CD4-positive, CD25-positive, alpha-beta regulatory T cell (primary cell): ENCODE measurements at regions not wholly inside any gene's neighbourhood (a gene's known extent, or its start where the extent isn't known, plus 50 kb on each side); places are given as distances from the start of the nearest gene placed in this dataset.

ENCODE experiments used
- ATAC-seq, 2 donors: fragments of 150-1000 bp; cut with Tn5 transposase; one replicate each; pipeline ENCODE4 v1.10.0; 2021; ENCODE audit warnings: low read depth in 2 of 2, moderate number of reproducible peaks in 2 of 2, moderate library complexity in 1 of 2
- DNase-seq, 3 donors: peaks; one replicate each; pipeline versions ENCODE4 v3.0.0 to v3.0.0-alpha.2; 2012 to 2022; ENCODE audit warnings: mixed read lengths in 1 of 3
- H3K27ac ChIP-seq: one replicate; pipeline ENCODE4 v1.7.0; 2013; ENCODE audit warnings: mild to moderate bottlenecking, low read length; ENCODE audit not compliant: insufficient read depth, poor library complexity, severe bottlenecking
- H3K27me3 ChIP-seq: one replicate; pipeline ENCODE4 v1.7.0; 2013; ENCODE audit warnings: low read length; ENCODE audit not compliant: control insufficient read depth, insufficient read depth
- H3K36me3 ChIP-seq: one replicate; pipeline ENCODE4 v1.7.0; 2013; ENCODE audit warnings: mild to moderate bottlenecking, low read length, moderate library complexity; ENCODE audit not compliant: control insufficient read depth, insufficient read depth
- H3K4me1 ChIP-seq: 2 replicates; pipeline ENCODE4 v1.7.0; 2013; ENCODE audit warnings: mild to moderate bottlenecking, low read length; ENCODE audit not compliant: insufficient read depth, control insufficient read depth, poor library complexity, severe bottlenecking
- H3K4me3 ChIP-seq: one replicate; pipeline ENCODE4 v1.7.0; 2013; ENCODE audit warnings: low read depth, mild to moderate bottlenecking, low read length, moderate library complexity
- H3K9me3 ChIP-seq, 2 experiments: 1 replicate in 1 of 2; 2 replicates in 1 of 2; pipeline ENCODE4 v1.7.0; 2013; ENCODE audit warnings: low read length in 2 of 2, mild to moderate bottlenecking in 1 of 2, moderate library complexity in 1 of 2; ENCODE audit not compliant: control insufficient read depth in 2 of 2
- H3K27ac Mint-ChIP-seq, 3 donors: one replicate each; pipeline ENCODE4 v1.8.0; 2020 to 2022; ENCODE audit warnings: mild to moderate bottlenecking in 3 of 3, mixed read lengths in 3 of 3, moderate library complexity in 2 of 3
- H3K27me3 Mint-ChIP-seq: one replicate; pipeline ENCODE4 v1.8.0; 2022; ENCODE audit warnings: mild to moderate bottlenecking, mixed read lengths
- H3K36me3 Mint-ChIP-seq: one replicate; pipeline ENCODE4 v1.8.0; 2020; ENCODE audit warnings: mixed read lengths
- H3K4me1 Mint-ChIP-seq, 4 donors: one replicate each; pipeline ENCODE4 v1.8.0; 2020 to 2022; ENCODE audit warnings: mixed read lengths in 4 of 4, mild to moderate bottlenecking in 1 of 4
- H3K4me3 Mint-ChIP-seq, 4 donors: one replicate each; pipeline ENCODE4 v1.8.0; 2020 to 2022; ENCODE audit warnings: mild to moderate bottlenecking in 4 of 4, mixed read lengths in 4 of 4, moderate library complexity in 3 of 4
- H3K9me3 Mint-ChIP-seq, 7 donors: one replicate each; pipeline ENCODE4 v1.8.0; 2020 to 2022; ENCODE audit warnings: mixed read lengths in 7 of 7, mild to moderate bottlenecking in 3 of 7, moderate library complexity in 2 of 7

- DNase-seq (no peak), ATAC-seq (no peak)
- peaks cover 11% of the 10 kb centered on the region for H3K36me3 Mint-ChIP-seq
- H3K27ac Mint-ChIP-seq = no peak overlapping the region
- no peaks in the 10 kb centered on the region for H3K4me1 ChIP-seq
- no peak overlapping the region for H3K4me3 Mint-ChIP-seq
- H3K4me3 ChIP-seq = no peak overlapping the region
- H3K36me3 ChIP-seq = no peaks in the 10 kb centered on the region
- H3K4me1 Mint-ChIP-seq = peaks cover 0 to 24% (median 10%) of the 10 kb centered on the region in 4 donors
- H3K9me3 Mint-ChIP-seq = peaks cover 0 to 3% (median 0%) of the 10 kb centered on the region in 7 donors
- no peak overlapping the region for H3K27ac ChIP-seq
- H3K27me3 Mint-ChIP-seq = no peaks in the 10 kb centered on the region
- no peaks in the 10 kb centered on the region for H3K27me3 ChIP-seq
- no peaks in the 10 kb centered on the region for H3K9me3 ChIP-seq
Observed at GRCh38 chr1:222443566-222443965, 104.3 kb downstream of the HHIPL2 start.

GRCh38 chr1:222441066-222441465 is 106.8 kb downstream of the HHIPL2 start:
- Mint-ChIP-seq H3K36me3 (peaks cover 4% of the 10 kb centered on the region), H3K4me3 (no peak overlapping the region), H3K4me1 (peaks cover 0 to 15% (median 10%) of the 10 kb centered on the region in 4 donors), H3K27me3 (no peaks in the 10 kb centered on the region), H3K9me3 (peaks cover 0 to 3% (median 0%) of the 10 kb centered on the region in 7 donors), H3K27ac (no peak overlapping the region)
- ATAC-seq = no peak
- Histone ChIP-seq H3K36me3 (no peaks in the 10 kb centered on the region), H3K27me3 (no peaks in the 10 kb centered on the region), H3K27ac (no peak overlapping the region), H3K9me3 (no peaks in the 10 kb centered on the region), H3K4me3 (no peak overlapping the region), H3K4me1 (no peaks in the 10 kb centered on the region)
- no peak for DNase-seq

- Histone ChIP-seq H3K4me3 (no peak overlapping the region), H3K4me1 (peaks cover 31% of the 10 kb centered on the region), H3K27ac (no peak overlapping the region), H3K36me3 (no peaks in the 10 kb centered on the region), H3K9me3 (peaks cover 13 to 14% of the 10 kb centered on the region in 2 experiments), H3K27me3 (no peaks in the 10 kb centered on the region)
- ATAC-seq (no peak), DNase-seq (no peak)
- Mint-ChIP-seq H3K27ac (no peak overlapping the region), H3K36me3 (peaks cover 8% of the 10 kb centered on the region), H3K9me3 (peaks cover 2 to 39% (median 12%) of the 10 kb centered on the region in 7 donors), H3K27me3 (peaks cover 4% of the 10 kb centered on the region), H3K4me3 (no peak overlapping the region), H3K4me1 (peaks cover 30 to 43% (median 34%) of the 10 kb centered on the region in 4 donors)
Observed at GRCh38 chr1:222424826-222425225, 123.1 kb downstream of the HHIPL2 start.

- ATAC-seq = no peak
Observed at GRCh38 chr1:222421380-222421779, 126.5 kb downstream of the HHIPL2 start.

GRCh38 chr1:222420633-222421032 is 127.3 kb downstream of the HHIPL2 start:
- peaks cover 4% of the 10 kb centered on the region for H3K27me3 Mint-ChIP-seq
- peak overlapping the region; percentile 59 to 81 (median 68) for H3K4me3 Mint-ChIP-seq
- DNase-seq (peak in 2 of 3 donors; percentile 73 to 94), ATAC-seq (peak; percentile 96 to 97)
- H3K9me3 ChIP-seq = peaks cover 5 to 8% of the 10 kb centered on the region in 2 experiments
- H3K27ac ChIP-seq = peak overlapping the region; percentile 60
- peaks cover 35 to 80% (median 47%) of the 10 kb centered on the region in 4 donors for H3K4me1 Mint-ChIP-seq
- H3K4me3 ChIP-seq = peak overlapping the region; percentile 64
- H3K27ac Mint-ChIP-seq = peak overlapping the region; percentile 79 to 99 (median 80)
- H3K27me3 ChIP-seq = no peaks in the 10 kb centered on the region
- H3K36me3 ChIP-seq = no peaks in the 10 kb centered on the region
- peaks cover 48% of the 10 kb centered on the region for H3K4me1 ChIP-seq
- H3K36me3 Mint-ChIP-seq = peaks cover 18% of the 10 kb centered on the region
- H3K9me3 Mint-ChIP-seq = peaks cover 4 to 36% (median 10%) of the 10 kb centered on the region in 7 donors

More at GRCh38 chr1:222421380-222421779, 126.5 kb downstream of the HHIPL2 start:
- peaks cover 4 to 43% (median 10%) of the 10 kb centered on the region in 7 donors for H3K9me3 Mint-ChIP-seq
- H3K27ac Mint-ChIP-seq = peak overlapping the region; percentile 79 to 99 (median 80)
- H3K4me3 Mint-ChIP-seq = peak overlapping the region in 2 of 4 donors; percentile 28 to 81
- Histone ChIP-seq H3K9me3 (peaks cover 12 to 13% of the 10 kb centered on the region in 2 experiments), H3K4me1 (peaks cover 48% of the 10 kb centered on the region), H3K27me3 (no peaks in the 10 kb centered on the region), H3K4me3 (peak overlapping the region; percentile 64), H3K36me3 (no peaks in the 10 kb centered on the region), H3K27ac (peak overlapping the region; percentile 37)
- H3K4me1 Mint-ChIP-seq = peaks cover 35 to 74% (median 47%) of the 10 kb centered on the region in 4 donors
- H3K36me3 Mint-ChIP-seq = peaks cover 18% of the 10 kb centered on the region
- peaks cover 4% of the 10 kb centered on the region for H3K27me3 Mint-ChIP-seq
- no peak for DNase-seq

GRCh38 chr1:222418654-222419053 is 129.2 kb downstream of the HHIPL2 start:
- Mint-ChIP-seq H3K9me3 (peaks cover 4 to 27% (median 9%) of the 10 kb centered on the region in 7 donors), H3K27ac (peak overlapping the region in 2 of 3 donors; percentile 80 to 99), H3K4me3 (peak overlapping the region in 1 of 4 donors; percentile 67), H3K36me3 (peaks cover 19% of the 10 kb centered on the region), H3K4me1 (peaks cover 35 to 81% (median 47%) of the 10 kb centered on the region in 4 donors), H3K27me3 (peaks cover 4% of the 10 kb centered on the region)
- no peak for ATAC-seq
- no peaks in the 10 kb centered on the region for H3K36me3 ChIP-seq
- peak overlapping the region; percentile 64 for H3K4me3 ChIP-seq
- H3K4me1 ChIP-seq = peaks cover 47% of the 10 kb centered on the region
- DNase-seq = no peak
- H3K27ac ChIP-seq = no peak overlapping the region
- no peaks in the 10 kb centered on the region for H3K9me3 ChIP-seq
- no peaks in the 10 kb centered on the region for H3K27me3 ChIP-seq

- Histone ChIP-seq H3K27me3 (no peaks in the 10 kb centered on the region), H3K9me3 (no peaks in the 10 kb centered on the region), H3K4me3 (peak overlapping the region; percentile 33), H3K27ac (no peak overlapping the region), H3K4me1 (peaks cover 41% of the 10 kb centered on the region), H3K36me3 (no peaks in the 10 kb centered on the region)
- peaks cover 4% of the 10 kb centered on the region for H3K27me3 Mint-ChIP-seq
- DNase-seq = peak in 1 of 3 donors; percentile 16
- ATAC-seq = no peak
- peak overlapping the region in 2 of 4 donors; percentile 13 to 23 for H3K4me3 Mint-ChIP-seq
- H3K4me1 Mint-ChIP-seq = peaks cover 27 to 77% (median 44%) of the 10 kb centered on the region in 4 donors
- H3K27ac Mint-ChIP-seq = peak overlapping the region in 2 of 3 donors; percentile 68 to 72
- peaks cover 2 to 24% (median 9%) of the 10 kb centered on the region in 7 donors for H3K9me3 Mint-ChIP-seq
- peaks cover 14% of the 10 kb centered on the region for H3K36me3 Mint-ChIP-seq
Observed at GRCh38 chr1:222417264-222417663, 130.6 kb downstream of the HHIPL2 start.
